Coronary artery (tissue), 2 donors: ENCODE measurements at regions not wholly inside any gene's neighbourhood (a gene's known extent, or its start where the extent isn't known, plus 50 kb on each side); places are given as distances from the start of the nearest gene placed in this dataset.

Experiments used
- DNase-seq: peaks from one replicate; pipeline ENCODE4 v3.0.0-alpha.2; 2017; ENCODE audit warnings: low spot score
- H3K27ac ChIP-seq, 2 donors: fragments of 200-600 bp; sonication (generic); one replicate each; pipeline ENCODE4 v1.5.1; 2016 to 2019
- H3K4me3 ChIP-seq: fragments of 200-600 bp; sonication (generic); 2 replicates; pipeline ENCODE4 v1.5.1; 2016; ENCODE audit warnings: mild to moderate bottlenecking, moderate library complexity
- TF ChIP-seq, protein P1 (sequence below): fragments of 200-600 bp; sonication (generic); IDR thresholded peaks from one replicate; pipeline ENCODE4 v1.5.1; 2019; ENCODE audit warnings: antibody characterized with exemption

DNA sequence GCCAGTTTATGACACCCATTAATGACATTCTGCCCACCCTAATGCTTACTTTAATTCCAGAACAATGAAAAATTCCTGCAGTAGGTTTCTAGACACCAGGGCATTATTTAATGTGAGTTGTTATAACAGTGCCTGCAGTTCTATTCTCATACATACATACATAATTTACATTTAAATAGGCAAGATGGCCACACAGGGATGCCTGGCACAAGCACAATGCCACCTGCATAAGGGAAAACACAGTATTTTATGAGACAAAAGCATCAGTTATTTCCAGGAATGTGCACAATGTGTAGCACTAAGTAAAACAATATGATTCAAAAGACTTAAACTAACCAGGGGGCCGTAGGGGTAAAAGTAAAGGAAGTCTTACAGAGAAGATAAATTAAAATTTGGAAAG lies 243.9 kb upstream of the SPRY2 start:
- TF ChIP-seq, protein P1, sequence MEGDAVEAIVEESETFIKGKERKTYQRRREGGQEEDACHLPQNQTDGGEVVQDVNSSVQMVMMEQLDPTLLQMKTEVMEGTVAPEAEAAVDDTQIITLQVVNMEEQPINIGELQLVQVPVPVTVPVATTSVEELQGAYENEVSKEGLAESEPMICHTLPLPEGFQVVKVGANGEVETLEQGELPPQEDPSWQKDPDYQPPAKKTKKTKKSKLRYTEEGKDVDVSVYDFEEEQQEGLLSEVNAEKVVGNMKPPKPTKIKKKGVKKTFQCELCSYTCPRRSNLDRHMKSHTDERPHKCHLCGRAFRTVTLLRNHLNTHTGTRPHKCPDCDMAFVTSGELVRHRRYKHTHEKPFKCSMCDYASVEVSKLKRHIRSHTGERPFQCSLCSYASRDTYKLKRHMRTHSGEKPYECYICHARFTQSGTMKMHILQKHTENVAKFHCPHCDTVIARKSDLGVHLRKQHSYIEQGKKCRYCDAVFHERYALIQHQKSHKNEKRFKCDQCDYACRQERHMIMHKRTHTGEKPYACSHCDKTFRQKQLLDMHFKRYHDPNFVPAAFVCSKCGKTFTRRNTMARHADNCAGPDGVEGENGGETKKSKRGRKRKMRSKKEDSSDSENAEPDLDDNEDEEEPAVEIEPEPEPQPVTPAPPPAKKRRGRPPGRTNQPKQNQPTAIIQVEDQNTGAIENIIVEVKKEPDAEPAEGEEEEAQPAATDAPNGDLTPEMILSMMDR: no peak
- H3K4me3 ChIP-seq: no peak overlapping the region
- DNase-seq: no peak
- no peak overlapping the region for H3K27ac ChIP-seq

DNA sequence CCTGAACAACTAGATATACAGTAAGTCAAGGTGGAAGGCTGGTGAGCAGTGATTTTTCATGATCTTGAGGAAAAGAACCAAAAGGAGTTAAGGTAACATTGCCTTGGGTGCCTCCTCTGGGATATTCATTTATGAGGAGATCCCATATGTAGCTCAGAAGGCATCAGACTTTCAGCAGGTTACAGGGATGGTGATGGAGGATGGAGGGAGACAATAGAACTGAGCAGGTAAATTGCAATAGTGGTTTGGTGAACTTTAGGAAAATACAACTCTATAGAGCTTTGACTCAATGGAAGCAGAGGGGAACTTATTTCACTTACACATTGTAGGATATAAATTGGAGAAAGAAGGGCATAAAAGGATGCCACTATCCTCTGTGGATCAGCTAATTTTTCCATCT lies 243.4 kb upstream of the SPRY2 start:
- DNase-seq: no peak
- H3K27ac ChIP-seq: no peak overlapping the region
- TF ChIP-seq, protein P1: no peak
- no peak overlapping the region for H3K4me3 ChIP-seq

DNA sequence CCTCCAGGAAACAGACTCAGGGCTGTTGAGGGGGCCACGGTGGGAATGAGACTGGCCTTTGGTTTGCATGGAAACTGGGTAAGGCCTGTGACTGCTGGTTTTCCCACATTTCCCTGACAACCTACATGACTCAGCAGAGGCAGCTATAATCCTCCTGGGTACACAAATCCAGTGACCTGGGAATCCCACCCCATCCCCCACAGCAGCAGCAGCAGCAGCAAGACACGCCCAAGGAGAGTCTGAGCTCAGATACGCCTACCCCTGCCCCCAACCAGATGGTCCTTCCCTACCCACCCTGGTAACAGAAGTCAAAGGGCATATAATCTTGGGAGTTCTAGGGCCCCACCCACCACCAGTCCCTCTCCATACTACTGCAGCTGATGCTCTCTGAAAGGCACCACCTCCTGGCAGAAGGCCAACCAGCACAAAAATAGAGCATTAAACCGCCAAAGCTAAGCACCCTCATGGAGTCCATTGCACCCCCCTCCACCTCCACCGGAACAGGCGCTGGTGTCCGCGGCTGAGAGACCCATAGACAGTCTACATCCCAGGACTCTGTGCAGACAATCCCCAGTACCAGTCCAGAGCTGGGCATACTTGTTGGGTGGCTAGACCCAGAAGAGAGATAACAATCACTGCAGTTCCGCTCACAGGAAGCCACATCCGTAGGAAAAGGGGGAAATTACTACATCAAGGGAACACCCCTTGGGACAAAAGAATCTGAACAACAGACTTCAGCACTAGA lies 237.2 kb upstream of the SPRY2 start:
- TF ChIP-seq, protein P1: no peak
- DNase-seq: no peak
- Histone ChIP-seq H3K27ac (no peak overlapping the region), H3K4me3 (no peak overlapping the region)

DNA sequence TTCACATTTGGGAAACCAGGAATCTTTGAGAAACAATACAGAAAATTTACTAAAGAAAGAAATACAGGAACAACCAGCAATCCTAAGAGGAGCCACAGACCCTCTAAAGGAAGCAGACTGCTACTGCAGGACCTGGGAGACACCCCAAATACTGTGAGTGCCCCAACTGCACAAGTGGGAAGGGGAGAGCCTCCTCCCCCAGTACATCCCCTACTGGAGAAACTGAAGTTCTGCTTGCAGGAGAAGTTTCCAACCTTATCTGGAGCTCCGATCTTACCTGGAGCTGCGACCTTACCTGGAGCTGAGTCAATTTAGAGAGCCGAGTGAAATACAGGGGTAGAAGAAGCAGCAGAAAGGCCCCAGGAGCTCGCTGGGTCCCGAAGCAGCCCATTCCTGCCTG lies 236.4 kb upstream of the SPRY2 start:
- Histone ChIP-seq H3K4me3 (no peak overlapping the region), H3K27ac (no peak overlapping the region)
- TF ChIP-seq, protein P1: no peak
- DNase-seq: no peak

DNA sequence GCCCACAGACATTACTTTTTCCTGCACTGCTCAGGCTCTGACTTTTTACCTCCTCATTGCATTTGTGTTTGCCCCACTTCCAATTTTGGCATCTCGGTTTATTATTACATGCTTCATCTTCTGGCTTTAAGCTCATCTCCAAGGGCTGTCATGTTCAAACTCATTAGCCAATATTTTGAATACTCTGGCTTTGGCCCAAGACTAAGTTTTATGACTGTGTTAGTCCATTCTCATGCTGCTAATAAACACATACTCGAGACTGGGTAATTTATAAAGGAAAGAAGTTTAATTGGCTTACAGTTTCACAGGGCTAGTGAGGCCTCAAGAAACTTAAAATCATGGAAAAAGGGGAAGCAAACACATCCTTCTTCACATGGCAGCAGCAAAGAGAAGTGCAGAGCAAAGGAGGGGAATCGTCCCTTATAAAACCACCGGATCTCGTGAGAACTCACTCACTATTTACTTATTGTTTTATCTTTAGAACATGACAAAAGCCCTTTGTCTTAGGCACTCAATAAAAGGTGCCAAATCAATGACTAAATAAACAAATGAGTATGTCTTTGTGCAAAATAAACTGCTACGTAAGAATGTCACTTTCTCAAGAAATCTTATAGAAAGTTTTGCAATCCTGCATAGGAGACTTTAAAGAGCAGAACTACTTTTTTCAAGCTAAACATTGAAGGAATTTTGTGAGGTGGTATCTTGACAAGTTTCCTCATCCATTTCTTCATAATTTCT lies 233.4 kb upstream of the SPRY2 start:
- DNase-seq: no peak
- TF ChIP-seq, protein P1: no peak
- no peak overlapping the region for H3K27ac ChIP-seq

DNA sequence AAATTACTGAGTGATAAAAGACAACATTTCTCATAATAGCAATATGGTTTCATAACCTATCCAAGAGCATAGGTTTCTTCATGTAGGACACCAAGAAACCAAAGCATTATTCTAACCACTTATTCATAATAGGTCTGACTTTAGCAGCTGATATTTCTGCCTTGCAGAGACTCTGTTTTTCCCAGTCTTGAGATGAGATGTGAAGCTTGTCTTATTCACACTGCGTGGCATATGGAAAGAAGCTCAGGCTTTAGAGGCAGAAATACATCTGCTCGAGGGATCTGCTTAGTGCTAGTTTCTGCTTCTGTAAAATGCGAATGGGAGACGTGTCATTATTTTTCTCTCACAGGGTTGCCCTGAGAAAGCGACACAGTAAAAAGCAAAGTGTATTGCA lies 232.0 kb upstream of the SPRY2 start:
- TF ChIP-seq, protein P1: no peak
- no peak overlapping the region for H3K27ac ChIP-seq
- DNase-seq: no peak
- no peak overlapping the region for H3K4me3 ChIP-seq

More for the DNA sequence above, 233.4 kb upstream of the SPRY2 start:
- H3K4me3 ChIP-seq: no peak overlapping the region
